HepG2 (cell line): ENCODE measurements at regions not wholly inside any gene's neighbourhood (a gene's known extent, or its start where the extent isn't known, plus 50 kb on each side); places are given as distances from the start of the nearest gene placed in this dataset.

Experiments used
- ATAC-seq: fragments of 200-7000 bp; cut with Tn5 transposase; 3 replicates; pipeline ENCODE4 v1.9.1; 2020; ENCODE audit warnings: mild to moderate bottlenecking, moderate library complexity
- BruUV-seq: library from RNA; stranded (reverse); fragments of 400-500 nt; replicated peaks from 2 replicates; lab custom pipeline; 2021; lab: Mats Ljungman, UMichigan
- CTCF ChIA-PET: fragments of 300-600 bp; formaldehyde crosslinking; extraction: SDS; loops from one replicate; lab custom pipeline; 2021; ENCODE audit warnings: low total read pairs, inconsistent platforms, low intra/inter-chr PET ratio; lab: Yijun Ruan, JAX
- POLR2A ChIA-PET: fragments of 350-600 bp; sonication (Branson Sonifier 250); formaldehyde crosslinking; loops from one replicate; lab custom pipeline; 2020; ENCODE audit warnings: antibody characterized with exemption, inconsistent platforms; lab: Yijun Ruan, JAX
- DNase-seq: peaks from one replicate; pipeline ENCODE4 v3.0.0-alpha.2; 2015; ENCODE audit warnings: low spot score
- FAIRE-seq: peaks from 3 replicates; lab custom pipeline; 2011; peaks lifted over from hg19 to GRCh38; lab: Jason Lieb, UNC
- H2AFZ ChIP-seq: one replicate; pipeline ENCODE4 v1.6.1; 2011; ENCODE audit warnings: low read length, inconsistent platforms
- H3K27ac ChIP-seq: fragments of 300-600 bp; 3 replicates; pipeline ENCODE4 v1.8.0; 2011; ENCODE audit warnings: mixed run types, mild to moderate bottlenecking, mixed read lengths, low read length, inconsistent platforms; ENCODE audit not compliant: insufficient read depth; ENCODE audit errors: extremely low read length
- H3K27me3 ChIP-seq, 2 experiments: fragments of 200-600 bp in 1 of 2; 2 replicates in 1 of 2; 3 replicates in 1 of 2; pipeline versions ENCODE4 v1.6.0 to v1.8.0; 2011; ENCODE audit warnings: low read length in 2 of 2, mild to moderate bottlenecking in 2 of 2, moderate library complexity in 2 of 2, inconsistent platforms in 1 of 2; ENCODE audit not compliant: insufficient read depth in 2 of 2, control insufficient read depth in 1 of 2
- H3K36me3 ChIP-seq, 2 experiments: fragments of 200-600 bp in 1 of 2; replicated peaks in 1 of 2; 2 replicates in 1 of 2; 3 replicates in 1 of 2; pipeline versions ENCODE4 v1.5.1 to v1.8.0; 2011; ENCODE audit warnings: low read length in 2 of 2, inconsistent platforms in 1 of 2; ENCODE audit not compliant: insufficient read depth in 2 of 2, control insufficient read depth in 1 of 2
- H3K4me1 ChIP-seq: 2 replicates; pipeline ENCODE4 v1.5.1; 2012; ENCODE audit warnings: low read length, inconsistent platforms; ENCODE audit not compliant: insufficient read depth
- H3K4me2 ChIP-seq: 2 replicates; pipeline ENCODE4 v1.6.0; 2011; ENCODE audit warnings: low read depth, low read length, inconsistent platforms
- H3K4me3 ChIP-seq, 3 experiments: fragments of 200-600 bp in 1 of 3; sonication (generic), shearing (Covaris generic) in 1 of 3; replicated peaks in 1 of 3; 2 replicates each; pipeline ENCODE4 v1.5.1; 2011 to 2016; ENCODE audit warnings: low read length in 3 of 3, inconsistent platforms in 2 of 3, low read depth in 2 of 3, mild to moderate bottlenecking in 2 of 3, control low read depth in 1 of 3, mixed read lengths in 1 of 3; ENCODE audit not compliant: insufficient read depth in 1 of 3
- H3K79me2 ChIP-seq: one replicate; pipeline ENCODE4 v1.6.1; 2011; ENCODE audit warnings: low read length, inconsistent platforms; ENCODE audit not compliant: insufficient read depth
- H3K9ac ChIP-seq: 2 replicates; pipeline ENCODE4 v1.6.0; 2011; ENCODE audit warnings: mild to moderate bottlenecking, low read depth, low read length, inconsistent platforms; ENCODE audit not compliant: insufficient read depth
- H3K9me3 ChIP-seq: 2 replicates; pipeline ENCODE4 v1.5.1; 2012; ENCODE audit warnings: mild to moderate bottlenecking, low read length
- H4K20me1 ChIP-seq: 2 replicates; pipeline ENCODE4 v1.6.0; 2011; ENCODE audit warnings: inconsistent platforms, mild to moderate bottlenecking, low read length, moderate library complexity; ENCODE audit not compliant: insufficient read depth
- CBFB ChIP-seq: sonication (generic); formaldehyde crosslinking; IDR thresholded peaks from 2 replicates; pipeline ENCODE4 v1.4.0; 2020; ENCODE audit warnings: missing genetic modification reagents
- ETV5 ChIP-seq: IDR thresholded peaks from 2 replicates; pipeline ENCODE4 v1.6.1; 2018; ENCODE audit warnings: missing biosample characterization, missing genetic modification reagents, inconsistent platforms, borderline replicate concordance
- MTF2 ChIP-seq: sonication (generic); formaldehyde crosslinking; IDR thresholded peaks from 2 replicates; pipeline ENCODE4 v1.5.0; 2020; ENCODE audit warnings: missing genetic modification reagents, borderline replicate concordance
- ZKSCAN8 ChIP-seq: IDR thresholded peaks from 2 replicates; pipeline ENCODE4 v1.6.1; 2016; ENCODE audit warnings: borderline replicate concordance, missing genetic modification reagents, missing compliant biosample characterization
- ZNF136 ChIP-seq: sonication (generic); formaldehyde crosslinking; IDR thresholded peaks from 2 replicates; pipeline ENCODE4 v1.8.1; 2022; ENCODE audit warnings: low read depth, mild to moderate bottlenecking, moderate library complexity, missing genetic modification reagents
- ZNF724P ChIP-seq: sonication (generic); formaldehyde crosslinking; IDR thresholded peaks from 2 replicates; pipeline ENCODE4 v1.8.0; 2022; ENCODE audit warnings: missing genetic modification reagents, borderline replicate concordance
- ZNF761 ChIP-seq: sonication (generic); formaldehyde crosslinking; conservative IDR thresholded peaks from 2 replicates; pipeline ENCODE4 v1.4.0; 2020; ENCODE audit warnings: mild to moderate bottlenecking, missing genetic modification reagents
- WGBS: methylation state at CpG from one replicate; pipeline ENCODE4 v1.1.6; 2017; ENCODE audit warnings: low lambda C conversion rate; 5-methylcytosine and 5-hydroxymethylcytosine counted together
- in situ Hi-C: cut with HindIII; loops from 2 replicates; pipeline ENCODE4 v1.10.0; 2017; ENCODE audit warnings: low pct_unique_long_range_greater_than_20kb; ENCODE audit not compliant: extremely low pct_ligation_motif_present
- intact Hi-C: fragments of 100-400 bp; cut with micrococcal nuclease; formaldehyde crosslinking; loops from one replicate; pipeline ENCODE4 v1.10.0; 2022; ENCODE audit not compliant: unreplicated experiment

- WGBS: 0% methylated on average over 1 of the region's 1 CpG
- ChIA-PET CTCF (no interaction called here), POLR2A (no interaction called here)
- Histone ChIP-seq H3K27me3 (no peaks in the 10 kb centered on the region), H3K27ac (no peak overlapping the region), H3K36me3 (no peaks in the 10 kb centered on the region), H3K79me2 (no peaks in the 10 kb centered on the region), H3K4me2 (no peak overlapping the region), H3K4me3 (no peak overlapping the region), H3K9ac (no peak overlapping the region), H3K9me3 (no peaks in the 10 kb centered on the region), H2AFZ (no peak overlapping the region), H3K4me1 (no peaks in the 10 kb centered on the region), H4K20me1 (no peaks in the 10 kb centered on the region)
- ATAC-seq (no peak), DNase-seq (no peak), FAIRE-seq (no peak)
- in situ Hi-C loops (no loop called here), intact Hi-C loops (no loop called here)
- no peak for TF ChIP-seq ETV5 (CRISPR knock-in tag)
- no TSS peak for BruUV-seq
Measured at GRCh38 chr4:136000246-136000645, 1532.0 kb downstream of the PCDH18 start.

DNA sequence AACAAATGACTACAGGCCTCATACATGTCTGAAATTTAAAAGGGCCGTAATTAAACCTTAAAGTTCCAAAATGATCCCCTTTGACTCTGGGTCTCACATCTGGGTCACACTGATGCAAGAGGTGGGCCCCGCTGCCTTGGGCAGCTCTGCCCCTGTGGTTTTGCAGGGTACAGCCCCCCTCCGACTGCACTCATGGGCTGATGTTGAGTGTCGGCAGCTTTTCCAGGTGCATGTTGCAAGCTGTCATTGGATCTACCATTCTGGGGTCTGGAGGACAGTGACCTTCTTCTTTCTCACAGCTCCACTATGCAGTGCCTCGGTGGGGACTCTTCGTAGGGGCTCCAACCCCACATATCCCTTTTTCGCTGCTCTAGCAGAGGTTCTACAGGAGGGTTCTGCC, 1537.9 kb downstream of the PCDH18 start:
- DNase-seq (no peak), ATAC-seq (no peak), FAIRE-seq (no peak)
- ChIA-PET CTCF (no interaction called here), POLR2A (no interaction called here)
- H3K4me3 ChIP-seq: no peak overlapping the region
- no peak overlapping the region for H3K4me2 ChIP-seq
- H3K79me2 ChIP-seq: no peaks in the 10 kb centered on the region
- no TSS peak for BruUV-seq
- H3K4me1 ChIP-seq: no peaks in the 10 kb centered on the region
- no peak overlapping the region for H3K9ac ChIP-seq
- intact Hi-C loops (no loop called here), in situ Hi-C loops (no loop called here)
- H3K27ac ChIP-seq: no peak overlapping the region
- H3K27me3 ChIP-seq: no peaks in the 10 kb centered on the region
- H3K36me3 ChIP-seq: no peaks in the 10 kb centered on the region
- TF ChIP-seq MTF2 (CRISPR knock-in tag): no peak
- TF ChIP-seq ZNF724P: no peak
- TF ChIP-seq ZNF136 (CRISPR knock-in tag): no peak
- TF ChIP-seq CBFB (CRISPR knock-in tag): no peak
- TF ChIP-seq ZNF761 (CRISPR knock-in tag): no peak
- TF ChIP-seq ZKSCAN8 (CRISPR knock-in tag): no peak
- no peaks in the 10 kb centered on the region for H4K20me1 ChIP-seq
- no peak overlapping the region for H2AFZ ChIP-seq
- 38% methylated on average over 4 of the region's 7 CpGs for WGBS
- no peaks in the 10 kb centered on the region for H3K9me3 ChIP-seq
